GM19467 (cell line): ENCODE measurements at regions not wholly inside any gene's neighbourhood (a gene's known extent, or its start where the extent isn't known, plus 50 kb on each side); places are given as distances from the start of the nearest gene placed in this dataset.

Experiments used
- ATAC-seq: cut with Tn5 transposase; IDR thresholded peaks from one replicate; pipeline ENCODE4 v1.9.1; 2021; ENCODE audit warnings: mild to moderate bottlenecking, moderate library complexity; ENCODE audit not compliant: unreplicated experiment

DNA sequence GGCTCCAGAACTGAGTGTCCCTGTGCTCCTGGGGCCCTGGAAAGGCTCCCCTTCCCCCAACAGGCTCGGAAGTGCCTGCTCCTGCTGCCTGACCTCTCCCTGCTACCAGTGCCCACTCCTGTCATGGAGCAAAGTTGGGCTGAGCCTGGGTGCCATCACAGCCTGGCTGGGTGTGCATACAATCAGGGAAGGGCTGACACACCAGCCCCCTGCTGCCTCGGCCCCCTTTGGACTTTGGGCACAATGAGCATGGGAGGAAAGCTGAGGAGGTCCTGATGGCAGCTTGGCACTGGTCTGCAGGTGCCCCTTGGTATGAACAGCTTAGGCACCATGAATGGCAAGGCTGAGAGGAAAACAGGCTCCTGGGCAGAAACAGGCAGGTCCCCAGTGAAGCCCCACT, 405.0 kb downstream of the PID1 start:
- no peak for ATAC-seq

DNA sequence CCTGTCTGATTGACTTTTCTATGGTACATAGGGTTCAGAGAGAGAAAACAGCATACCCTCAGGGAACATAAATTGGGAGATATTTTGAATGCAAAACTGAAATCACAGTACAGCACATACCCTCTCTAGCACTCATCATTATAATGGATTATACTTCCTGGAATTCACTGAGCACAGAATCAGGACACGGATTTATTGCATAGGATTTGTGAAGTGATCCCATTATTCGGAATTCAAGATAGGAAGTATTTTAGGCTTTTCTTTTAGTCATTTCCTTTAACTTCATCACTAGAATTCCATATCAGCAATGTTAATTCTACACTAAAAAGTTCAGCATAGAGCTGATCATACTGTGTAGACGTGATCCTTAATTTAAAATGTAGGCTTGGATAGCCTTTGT, 407.0 kb downstream of the PID1 start:
- no peak for ATAC-seq

DNA sequence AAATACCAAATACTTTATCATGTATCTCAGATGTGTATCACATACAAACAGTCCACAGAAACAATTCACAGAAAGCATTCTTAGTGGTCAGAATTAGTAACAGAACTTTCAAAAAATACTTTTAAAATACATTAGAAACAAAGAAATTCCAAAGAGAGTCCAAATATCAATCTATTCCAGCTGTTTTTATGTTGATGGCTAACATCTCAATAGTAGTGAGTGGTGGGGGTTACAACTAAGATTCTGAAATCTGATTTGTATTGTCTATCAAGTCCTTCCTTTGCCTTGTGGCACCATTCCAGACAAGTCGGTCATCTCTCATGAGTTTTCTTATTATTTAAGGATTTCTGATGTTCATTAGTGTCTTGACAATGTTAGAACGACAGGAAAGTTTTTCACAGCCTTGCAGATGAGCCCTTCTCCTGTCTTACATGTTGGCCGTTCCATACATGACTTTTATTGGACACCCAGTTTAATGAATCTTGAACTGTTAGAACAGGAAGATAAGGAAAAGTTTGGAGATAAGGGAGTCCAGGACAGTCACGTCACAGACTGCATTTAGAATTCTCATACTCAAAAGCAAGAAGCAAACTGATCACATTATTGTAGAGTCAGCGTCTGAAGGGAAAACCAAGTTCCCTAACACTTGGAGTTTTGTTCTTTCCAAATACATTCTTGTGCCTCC, 410.3 kb downstream of the PID1 start:
- no peak for ATAC-seq

DNA sequence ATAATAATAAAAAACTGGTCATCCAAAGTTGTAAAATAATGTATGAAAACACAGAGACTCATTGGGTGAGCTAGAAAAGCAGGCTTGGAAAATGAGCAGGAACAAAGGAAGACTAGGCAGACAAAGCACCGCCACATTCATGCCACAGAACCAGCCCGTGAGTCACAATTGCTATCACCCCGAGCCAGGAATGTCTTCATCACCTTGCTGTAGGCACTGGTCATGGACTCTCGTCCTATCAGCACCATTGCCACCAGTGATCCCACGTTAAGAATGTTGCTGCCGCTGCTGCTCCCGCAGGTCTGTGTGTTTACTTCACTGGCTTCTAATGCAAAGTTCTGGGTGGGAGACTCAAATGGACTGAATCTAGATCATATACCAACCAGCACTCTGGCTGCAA, 417.9 kb downstream of the PID1 start:
- ATAC-seq = no peak

DNA sequence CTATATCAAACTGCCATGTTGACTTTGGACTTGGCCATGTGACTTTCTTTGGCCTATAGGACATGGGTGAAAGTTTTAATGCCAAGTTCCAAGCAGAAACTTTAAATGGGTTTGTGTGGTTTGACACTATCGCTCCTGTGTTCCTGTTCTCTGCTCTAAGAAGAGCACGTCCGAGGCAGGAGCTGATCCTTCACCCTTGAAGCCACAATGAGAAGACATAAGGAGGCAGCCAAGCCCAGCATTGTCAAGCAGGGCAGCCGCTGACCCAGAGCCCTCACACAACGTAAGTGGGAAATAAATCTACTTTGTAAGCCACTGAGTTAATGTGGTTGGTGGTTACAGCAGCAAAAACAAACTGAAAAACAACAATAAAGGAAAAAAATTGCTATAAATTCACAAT, 422.4 kb downstream of the PID1 start:
- no peak for ATAC-seq

DNA sequence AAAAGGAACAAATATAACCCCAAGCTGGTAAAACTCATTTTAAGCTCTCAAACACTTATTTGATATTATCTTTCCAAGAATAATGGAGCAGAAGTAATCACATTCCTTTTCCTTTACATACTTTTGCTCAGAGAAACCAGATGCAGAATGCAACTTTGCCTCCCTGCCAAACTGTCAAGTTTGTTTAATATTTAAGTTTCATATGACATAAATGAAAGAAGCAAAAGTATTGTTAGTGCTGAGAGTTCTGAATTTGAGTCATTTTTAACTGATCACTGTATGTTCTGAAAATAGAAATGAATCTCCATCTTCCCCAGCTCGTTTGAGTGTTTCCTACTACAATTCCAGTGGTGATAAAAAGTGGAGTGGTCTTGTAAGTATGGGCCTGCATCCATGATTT, 423.4 kb downstream of the PID1 start:
- no peak for ATAC-seq

DNA sequence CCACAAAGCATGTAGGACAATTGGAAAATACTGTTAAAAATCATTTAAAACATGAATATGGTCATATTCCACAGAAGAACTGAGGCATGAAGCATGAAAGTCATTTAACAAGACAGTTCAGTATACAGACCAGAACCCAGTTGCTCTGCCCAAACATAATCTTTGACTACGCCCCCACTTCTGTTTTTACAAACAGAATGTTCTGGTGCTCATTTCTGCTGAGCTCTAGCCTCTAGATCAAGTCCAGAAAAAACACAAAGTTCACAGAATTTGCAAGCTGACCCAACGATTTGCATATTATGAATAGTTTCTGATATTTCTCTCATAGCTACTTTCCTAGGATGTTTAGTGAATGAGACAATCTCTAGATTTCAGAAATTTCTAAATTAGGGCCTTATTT, 424.9 kb downstream of the PID1 start:
- no peak for ATAC-seq

DNA sequence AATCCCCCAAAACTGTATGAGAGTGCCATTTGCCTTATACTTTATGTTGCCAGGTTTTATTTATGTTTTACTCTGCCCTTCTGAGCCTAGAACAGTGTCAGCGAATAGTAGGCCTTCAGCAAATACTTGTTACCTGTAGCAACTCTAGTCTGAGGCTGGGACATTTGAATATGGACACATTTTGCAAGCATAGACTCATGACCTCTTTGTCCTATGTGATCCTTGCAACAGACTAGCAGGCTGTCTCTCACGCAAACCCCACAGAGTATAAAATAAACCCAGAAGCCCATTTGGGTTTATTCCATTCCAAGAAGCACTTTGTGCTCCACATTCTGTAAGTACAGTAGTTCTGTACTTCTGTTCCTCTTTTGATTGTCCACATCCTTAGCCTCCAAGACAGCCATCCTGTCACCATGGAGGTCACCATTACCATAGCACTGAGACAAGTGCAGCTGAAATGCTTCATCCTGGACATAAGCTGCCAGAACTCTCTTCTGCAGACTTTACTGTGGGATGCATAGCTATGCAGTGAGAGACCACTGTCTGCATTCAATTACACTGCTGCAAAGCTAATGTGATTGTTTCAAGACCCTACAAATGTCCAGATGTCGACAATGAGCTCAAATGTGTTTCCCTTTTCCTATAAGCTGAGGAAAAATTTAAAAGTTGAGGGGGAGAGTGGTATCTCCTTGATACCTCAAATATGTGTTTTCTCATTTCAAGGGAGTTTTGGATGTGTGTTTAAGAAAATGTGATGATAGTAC, 425.7 kb downstream of the PID1 start:
- ATAC-seq = no peak

DNA sequence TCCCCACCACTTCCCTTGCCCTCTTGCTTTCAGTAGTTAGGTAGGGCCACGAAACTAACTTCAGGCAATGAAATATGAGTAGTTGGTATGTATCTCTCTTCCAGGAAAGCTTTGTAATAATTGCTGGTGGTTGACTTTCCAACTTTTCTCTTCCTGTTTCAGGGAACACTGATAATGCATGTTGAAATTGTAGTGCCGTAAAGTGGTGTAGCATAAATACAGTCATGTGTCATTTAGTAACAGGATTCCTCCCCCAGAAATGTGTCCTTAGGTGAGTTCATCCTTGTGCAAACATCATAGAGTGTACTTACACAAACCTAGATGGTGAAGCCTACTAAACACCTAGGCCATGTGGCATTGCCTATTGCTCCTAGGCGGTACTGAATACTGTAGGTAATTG, 429.2 kb downstream of the PID1 start:
- no peak for ATAC-seq

DNA sequence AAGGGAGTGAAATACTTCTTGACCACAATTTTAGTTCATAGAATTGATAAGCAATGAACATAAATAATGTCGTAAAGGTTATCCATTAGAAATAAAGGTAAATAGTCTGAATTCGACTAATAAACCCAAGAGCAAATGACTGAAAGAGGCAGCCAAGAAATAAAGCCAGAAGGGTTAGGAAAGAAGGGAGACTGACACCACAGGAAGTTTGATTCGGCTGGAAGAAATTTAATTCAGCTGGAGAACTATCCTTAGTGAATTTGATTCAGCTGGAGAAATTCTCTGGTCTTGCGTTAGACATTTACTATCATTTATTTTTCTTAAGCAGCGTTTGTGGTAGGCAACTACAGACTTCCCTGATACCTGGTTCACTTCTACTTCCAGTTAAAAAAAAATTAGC, 429.6 kb downstream of the PID1 start:
- no peak for ATAC-seq

DNA sequence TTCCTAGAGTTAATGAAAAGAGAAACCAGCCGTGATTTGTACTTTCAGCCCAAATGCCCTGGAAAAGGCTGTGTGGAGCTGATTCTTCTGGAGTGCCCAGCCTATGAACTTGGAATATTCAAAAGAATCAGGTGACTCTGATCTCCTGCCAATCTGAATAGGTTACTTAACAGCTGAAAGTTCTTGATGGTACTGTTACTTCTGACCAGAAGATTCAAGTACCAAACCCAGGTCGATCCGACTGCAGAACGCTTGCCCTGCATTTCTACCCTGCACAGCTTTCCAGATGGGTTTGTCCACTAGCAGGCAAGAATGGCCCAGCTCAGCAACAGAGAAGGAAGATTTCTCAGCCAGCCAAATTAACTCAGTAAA, 430.4 kb downstream of the PID1 start:
- no peak for ATAC-seq

DNA sequence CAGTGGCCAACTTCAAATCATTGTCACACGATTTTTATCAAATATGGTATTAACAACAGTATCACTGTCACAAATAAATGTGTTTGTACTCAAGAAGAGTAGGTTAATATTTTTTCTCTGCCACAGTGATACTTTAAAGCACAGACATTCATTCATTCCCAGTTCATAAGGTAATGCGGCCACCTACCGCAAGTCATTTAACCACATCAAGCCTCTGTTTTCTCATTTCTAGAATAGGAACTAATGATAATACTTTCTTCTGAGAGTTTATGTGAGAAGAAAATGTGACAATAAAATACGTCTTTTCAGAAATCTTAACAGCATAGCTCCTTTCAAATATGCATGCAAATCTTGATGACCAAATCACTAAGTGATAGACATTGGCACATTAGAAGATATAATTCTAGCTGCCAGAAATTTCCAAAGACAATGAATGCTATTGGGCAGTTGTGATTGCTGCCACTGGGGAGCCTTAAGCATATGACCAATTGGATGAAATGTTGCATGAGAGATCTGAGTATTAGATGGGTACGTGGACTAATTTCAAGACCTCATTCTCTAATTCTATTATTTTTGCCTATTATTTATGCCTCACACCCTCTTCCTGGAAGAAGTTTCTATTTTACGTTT, 430.9 kb downstream of the PID1 start:
- no peak for ATAC-seq

DNA sequence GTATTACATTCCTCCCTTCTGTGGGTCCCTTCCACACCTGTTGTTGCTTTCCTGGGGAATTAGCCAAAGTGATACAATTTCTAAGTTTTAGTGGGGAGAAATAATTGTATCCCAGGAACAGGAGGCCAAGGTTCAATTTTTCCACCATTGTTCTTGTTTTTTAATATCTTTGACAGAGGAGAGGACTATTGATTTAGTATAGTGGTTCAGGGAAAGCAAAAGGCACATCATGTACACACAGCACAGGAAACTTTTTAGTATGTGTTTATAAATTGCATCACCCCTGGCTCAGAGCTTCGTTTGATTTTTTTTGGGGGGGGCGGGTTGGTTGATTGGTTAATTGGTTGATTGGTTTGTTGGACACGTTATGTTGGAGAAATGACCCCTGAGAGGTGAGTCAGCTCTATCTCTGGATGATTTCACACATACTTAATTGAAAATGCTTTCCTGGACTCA, 431.6 kb downstream of the PID1 start:
- ATAC-seq = no peak

DNA sequence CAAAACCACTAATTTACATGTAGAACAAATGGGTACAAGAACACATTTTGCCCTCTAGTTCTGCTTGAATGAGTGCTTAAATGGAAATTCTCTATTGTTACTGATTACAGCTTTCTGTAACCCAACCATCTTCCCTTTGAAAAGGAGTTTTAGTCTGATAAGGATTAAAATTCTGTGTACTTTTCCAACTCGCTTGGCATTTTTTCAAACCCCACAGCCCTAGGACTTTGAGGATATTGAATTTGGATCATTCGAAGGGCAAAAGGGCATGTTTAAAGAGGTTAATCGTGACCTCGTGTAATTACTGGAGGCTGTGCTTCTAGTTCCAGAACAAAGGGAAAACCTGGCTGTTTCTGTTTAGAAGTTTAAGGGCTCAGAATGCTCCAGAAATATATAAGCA, 432.3 kb downstream of the PID1 start:
- no peak for ATAC-seq

DNA sequence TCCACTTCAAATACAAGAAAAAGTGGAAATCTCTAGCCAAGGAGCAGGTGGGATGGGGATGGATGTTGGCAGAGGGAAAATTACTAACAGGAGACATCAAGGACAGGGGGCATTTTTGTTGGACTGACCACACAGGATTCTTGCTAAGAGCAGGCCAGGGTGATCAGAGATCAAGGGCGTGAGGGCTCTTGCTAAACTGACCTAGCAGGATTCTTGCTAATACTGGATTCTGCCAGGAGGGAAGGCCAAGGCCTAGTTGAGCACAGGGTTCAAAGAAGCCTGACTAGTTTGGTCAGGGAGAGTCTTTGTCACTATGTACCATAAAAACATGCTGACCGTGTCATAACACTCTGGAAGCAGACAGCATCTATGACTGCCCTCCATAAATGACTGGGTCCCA, 442.7 kb downstream of the PID1 start:
- no peak for ATAC-seq

DNA sequence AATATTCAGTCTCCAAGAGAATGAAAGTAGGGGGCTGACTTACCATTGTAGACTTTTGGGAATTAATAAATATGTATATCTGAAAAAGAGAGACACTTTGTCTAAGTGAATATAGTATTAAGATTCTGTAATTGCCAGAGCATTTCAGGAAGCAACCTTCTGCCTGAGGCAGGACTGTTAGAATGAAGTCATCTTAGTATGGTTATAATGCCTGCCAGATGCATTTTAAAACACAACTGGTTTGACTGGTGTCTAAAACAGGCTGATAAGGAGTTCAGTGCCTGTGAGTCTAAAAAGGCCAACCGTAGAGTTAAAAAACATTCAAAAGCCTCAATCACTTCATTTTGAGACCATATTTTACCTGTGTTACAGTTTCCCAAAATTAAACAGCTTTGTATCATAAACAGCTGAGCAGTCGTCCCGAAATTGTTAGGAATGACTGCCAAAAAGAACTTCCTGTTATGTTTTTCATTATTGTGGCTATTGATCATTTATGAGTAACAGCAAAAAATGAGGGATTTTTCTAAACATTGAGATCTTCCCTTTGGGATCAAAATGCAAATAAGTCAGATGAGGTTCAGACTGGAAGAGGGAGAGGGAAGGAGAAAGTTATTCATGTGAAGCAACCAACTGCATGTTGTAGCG, 443.9 kb downstream of the PID1 start:
- no peak for ATAC-seq

DNA sequence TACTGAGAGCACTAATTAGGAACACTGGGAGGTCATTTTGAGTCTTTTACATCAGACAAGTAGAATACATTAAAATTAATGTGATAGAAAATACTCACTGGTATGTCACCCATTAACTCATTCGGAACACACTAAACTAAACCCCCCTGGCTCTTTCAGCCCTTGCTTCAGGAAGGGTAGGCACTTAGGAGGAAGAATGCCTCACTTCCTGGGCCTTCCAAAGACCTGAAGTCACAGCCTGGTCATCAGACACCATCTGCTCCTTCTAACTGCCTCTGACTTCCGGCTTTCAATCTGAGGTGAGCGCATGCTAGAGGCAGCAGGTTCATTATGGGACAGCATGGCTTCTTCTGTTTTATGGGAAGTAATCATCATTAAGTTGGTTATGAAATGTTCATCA, 451.4 kb downstream of the PID1 start:
- no peak for ATAC-seq

DNA sequence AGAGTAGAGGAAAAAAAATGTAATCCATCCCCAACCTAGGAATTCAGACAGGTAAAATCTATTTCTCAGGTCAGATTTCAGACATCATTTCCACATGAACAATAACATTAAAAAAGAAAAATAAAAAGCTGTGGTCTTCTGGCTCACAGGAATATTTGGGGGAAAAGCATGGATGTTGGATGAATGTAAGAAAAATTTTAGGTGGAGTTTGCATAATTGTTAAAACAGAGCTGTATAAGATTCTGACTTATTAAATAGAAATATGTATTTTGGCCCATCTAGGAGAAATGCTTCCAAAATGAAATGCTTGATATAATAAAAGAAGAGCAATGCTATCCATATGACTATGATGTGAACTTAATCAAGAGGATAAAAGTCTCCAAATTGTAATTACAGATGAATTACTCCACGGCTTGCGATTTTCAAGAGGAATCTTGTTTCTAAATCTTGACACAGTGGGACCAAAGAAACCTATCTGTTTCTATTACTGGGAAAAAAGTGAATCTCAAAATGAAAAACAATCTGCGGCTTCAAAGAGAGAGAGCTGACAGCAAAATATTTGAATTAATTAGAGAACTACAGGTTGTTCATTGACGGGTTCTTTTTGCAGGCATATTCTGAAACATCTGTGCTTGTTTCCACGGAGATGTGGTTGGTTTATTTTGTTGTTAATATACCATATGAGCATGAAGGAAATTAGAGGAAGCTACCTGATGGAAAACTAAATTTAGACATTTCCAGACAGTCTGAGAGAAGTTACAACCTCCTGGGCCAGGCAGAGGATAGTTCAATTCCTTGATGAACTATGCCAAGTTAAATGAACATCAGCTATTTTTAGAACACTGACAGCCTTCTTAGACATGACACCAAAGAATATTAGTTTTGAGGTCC, 468.7 kb downstream of the PID1 start:
- no peak for ATAC-seq

DNA sequence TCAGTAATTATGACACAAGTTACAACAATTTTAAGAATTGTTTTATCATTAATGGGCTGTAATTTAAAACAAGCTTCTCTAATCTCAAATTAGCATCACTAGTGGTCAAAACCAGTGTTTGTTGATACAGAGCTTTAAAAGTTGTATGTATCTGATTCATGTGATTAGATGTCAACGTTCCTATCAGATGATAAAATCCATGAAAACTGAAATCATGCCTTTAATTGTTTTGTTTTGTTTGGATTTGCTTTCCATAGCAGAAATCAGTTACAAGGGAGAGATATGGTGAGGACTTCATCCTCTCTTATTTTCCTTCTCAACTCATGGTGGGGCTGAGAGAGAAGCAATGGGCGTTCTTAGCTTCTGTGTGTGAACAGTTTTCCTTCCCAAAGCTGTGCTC, 469.6 kb downstream of the PID1 start:
- no peak for ATAC-seq

DNA sequence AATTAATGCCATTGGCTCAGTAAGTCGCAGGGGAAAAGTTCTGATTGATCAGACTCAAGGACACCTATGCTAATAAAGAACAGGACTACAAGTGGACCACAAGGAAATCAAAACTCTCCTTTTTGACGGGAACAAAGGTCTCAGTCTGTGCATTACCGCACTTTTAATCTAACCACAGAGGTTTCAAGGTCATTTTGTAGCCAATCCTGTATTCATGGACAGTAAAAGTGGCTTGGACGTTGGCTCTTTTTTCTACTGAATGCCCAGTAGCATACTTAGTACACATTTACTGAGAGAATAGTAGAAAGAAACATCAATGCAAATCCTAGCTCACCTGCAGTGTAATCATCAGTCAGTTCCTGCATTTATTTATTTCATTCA, 471.9 kb downstream of the PID1 start:
- ATAC-seq = no peak
